ENCODE measurements at regions not wholly inside any gene's neighbourhood (a gene's known extent, or its start where the extent isn't known, plus 50 kb on each side); places are given as distances from the start of the nearest gene placed in this dataset.
"Not testable (repeated sequence)": the region's sequence is repeated elsewhere in the genome, so short reads cannot be mapped to it uniquely, and the experiment has no call there.

DNA sequence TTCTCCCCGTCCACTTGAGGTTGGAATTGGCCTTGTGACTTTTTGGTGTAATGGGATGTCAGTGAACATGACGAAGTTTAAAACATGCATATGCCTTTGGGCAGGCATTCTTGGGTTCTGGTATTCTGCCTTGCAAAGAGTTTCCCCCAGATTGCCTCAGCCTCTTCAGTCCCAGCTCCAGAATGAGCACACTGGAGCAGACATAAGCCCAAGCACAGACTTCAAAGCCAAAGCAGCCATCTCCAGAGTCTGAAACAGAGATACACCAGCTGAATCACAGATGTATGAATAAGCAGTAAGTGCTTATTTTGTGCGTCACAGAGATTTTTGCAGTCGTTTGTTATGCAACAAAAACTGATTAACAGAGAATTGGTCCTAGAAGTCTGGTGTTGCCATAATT, 546.0 kb downstream of the FRK start:
- no peak for DNase-seq
- H3K9me3 ChIP-seq, result no peaks in the 10 kb centered on the region
- H3K4me1 ChIP-seq, result peaks cover 12% of the 10 kb centered on the region
- no peaks in the 10 kb centered on the region for H3K36me3 ChIP-seq
- H3K4me3 ChIP-seq (ENCODE audit: low read depth, low read length), result no peak overlapping the region
- TF ChIP-seq, protein P1, sequence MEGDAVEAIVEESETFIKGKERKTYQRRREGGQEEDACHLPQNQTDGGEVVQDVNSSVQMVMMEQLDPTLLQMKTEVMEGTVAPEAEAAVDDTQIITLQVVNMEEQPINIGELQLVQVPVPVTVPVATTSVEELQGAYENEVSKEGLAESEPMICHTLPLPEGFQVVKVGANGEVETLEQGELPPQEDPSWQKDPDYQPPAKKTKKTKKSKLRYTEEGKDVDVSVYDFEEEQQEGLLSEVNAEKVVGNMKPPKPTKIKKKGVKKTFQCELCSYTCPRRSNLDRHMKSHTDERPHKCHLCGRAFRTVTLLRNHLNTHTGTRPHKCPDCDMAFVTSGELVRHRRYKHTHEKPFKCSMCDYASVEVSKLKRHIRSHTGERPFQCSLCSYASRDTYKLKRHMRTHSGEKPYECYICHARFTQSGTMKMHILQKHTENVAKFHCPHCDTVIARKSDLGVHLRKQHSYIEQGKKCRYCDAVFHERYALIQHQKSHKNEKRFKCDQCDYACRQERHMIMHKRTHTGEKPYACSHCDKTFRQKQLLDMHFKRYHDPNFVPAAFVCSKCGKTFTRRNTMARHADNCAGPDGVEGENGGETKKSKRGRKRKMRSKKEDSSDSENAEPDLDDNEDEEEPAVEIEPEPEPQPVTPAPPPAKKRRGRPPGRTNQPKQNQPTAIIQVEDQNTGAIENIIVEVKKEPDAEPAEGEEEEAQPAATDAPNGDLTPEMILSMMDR (IDR thresholded peaks at IDR 0.05; ENCODE audit: low read depth, low read length), result no peak
- H3K27me3 ChIP-seq, result no peaks in the 10 kb centered on the region

DNA sequence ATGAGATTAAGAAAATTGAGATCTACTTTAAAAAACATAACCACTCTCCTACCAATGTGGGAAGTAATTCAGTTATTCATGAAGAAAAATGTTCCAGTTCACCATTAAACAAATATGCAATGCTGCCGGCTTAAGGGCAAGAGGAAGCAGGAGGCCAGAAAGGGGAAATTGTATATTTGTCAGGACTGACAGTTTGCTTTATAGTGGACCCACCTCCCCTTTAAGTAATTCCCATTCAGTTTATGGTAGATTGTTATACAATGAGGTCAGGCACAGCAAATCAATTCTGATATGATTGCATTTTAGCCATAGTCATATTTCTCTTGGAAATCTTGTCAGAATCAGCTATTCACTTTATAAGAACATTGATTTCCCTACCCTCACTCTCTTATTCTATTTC, 547.8 kb downstream of the FRK start:
- Histone ChIP-seq H3K4me3 (ENCODE audit: low read depth, low read length) (no peak overlapping the region), H3K36me3 (no peaks in the 10 kb centered on the region), H3K9me3 (no peaks in the 10 kb centered on the region), H3K4me1 (peaks cover 12% of the 10 kb centered on the region), H3K27me3 (no peaks in the 10 kb centered on the region)
- DNase-seq, result no peak
- TF ChIP-seq, protein P1 (IDR thresholded peaks at IDR 0.05; ENCODE audit: low read depth, low read length), result no peak

DNA sequence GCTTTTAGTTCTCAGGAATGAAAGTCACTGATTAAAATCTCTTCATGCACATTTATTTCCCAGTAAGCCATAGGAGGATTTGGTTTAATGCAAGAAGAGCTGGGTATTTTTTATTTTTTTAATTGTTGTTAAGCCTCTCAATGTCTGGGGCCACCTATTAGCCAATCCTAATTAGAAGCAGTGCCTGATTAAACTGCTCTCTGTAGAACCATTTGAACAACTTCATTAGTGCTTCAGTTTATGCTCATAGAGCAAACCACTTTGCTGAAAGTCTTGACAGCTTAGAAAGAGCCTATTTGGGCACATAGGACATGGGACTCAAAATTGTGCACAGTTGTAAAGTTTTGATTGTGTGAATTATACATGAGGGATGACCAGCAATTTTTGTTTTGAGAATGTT, 548.9 kb downstream of the FRK start:
- TF ChIP-seq, protein P1 (IDR thresholded peaks at IDR 0.05; ENCODE audit: low read depth, low read length), result no peak
- Histone ChIP-seq H3K9me3 (no peaks in the 10 kb centered on the region), H3K4me1 (peaks cover 12% of the 10 kb centered on the region), H3K27me3 (no peaks in the 10 kb centered on the region), H3K36me3 (no peaks in the 10 kb centered on the region), H3K4me3 (ENCODE audit: low read depth, low read length) (no peak overlapping the region)
- DNase-seq, result no peak

DNA sequence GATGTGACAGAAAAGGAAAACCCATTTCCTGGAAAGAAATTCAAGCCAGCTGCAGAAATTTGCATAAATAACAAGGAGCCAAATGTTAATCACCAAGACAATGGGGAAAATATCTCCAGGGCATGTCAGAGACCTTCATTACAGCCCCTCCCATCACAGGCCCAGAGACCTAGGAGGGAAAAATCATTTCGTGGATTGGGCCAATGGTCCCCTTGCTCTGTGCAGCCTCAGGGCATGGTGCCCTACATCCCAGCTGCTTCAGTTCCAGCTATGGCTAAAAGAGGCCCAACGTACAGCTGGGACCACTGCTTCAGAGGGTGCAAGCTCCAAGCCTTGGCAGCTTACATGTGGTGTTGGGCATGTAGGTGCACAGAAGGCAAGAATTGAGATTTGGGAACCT, 558.3 kb downstream of the FRK start:
- not testable (repeated sequence) for H3K4me3 ChIP-seq (ENCODE audit: low read depth, low read length); DNase-seq

DNA sequence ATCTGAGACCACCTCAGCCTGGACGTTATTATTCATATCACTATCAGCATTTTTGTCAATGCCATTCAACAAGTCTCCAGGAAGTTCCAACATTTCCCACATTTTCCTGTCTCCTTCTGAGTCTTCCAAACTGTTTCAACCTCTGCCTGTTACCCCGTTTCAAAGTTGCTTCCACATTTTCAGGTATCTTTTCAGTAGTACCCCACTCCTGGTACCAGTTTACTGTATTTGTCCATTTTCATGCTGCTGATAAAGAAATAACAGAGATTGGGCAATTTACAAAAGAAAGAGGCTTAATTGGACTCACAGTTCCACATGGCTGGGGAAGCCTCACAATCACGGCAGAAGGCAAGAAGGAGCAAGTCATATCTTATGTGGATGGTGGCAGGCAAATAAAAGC, 565.5 kb downstream of the FRK start:
- Histone ChIP-seq H3K9me3 (no peaks in the 10 kb centered on the region), H3K4me3 (ENCODE audit: low read depth, low read length) (no peak overlapping the region), H3K36me3 (no peaks in the 10 kb centered on the region), H3K27me3 (no peaks in the 10 kb centered on the region), H3K4me1 (no peaks in the 10 kb centered on the region)
- TF ChIP-seq, protein P1 (IDR thresholded peaks at IDR 0.05; ENCODE audit: low read depth, low read length), result no peak
- no peak for DNase-seq

More for the DNA sequence above, 558.3 kb downstream of the FRK start:
- not testable (repeated sequence) for H3K27me3 ChIP-seq, H3K36me3 ChIP-seq, H3K4me1 ChIP-seq, H3K9me3 ChIP-seq

DNA sequence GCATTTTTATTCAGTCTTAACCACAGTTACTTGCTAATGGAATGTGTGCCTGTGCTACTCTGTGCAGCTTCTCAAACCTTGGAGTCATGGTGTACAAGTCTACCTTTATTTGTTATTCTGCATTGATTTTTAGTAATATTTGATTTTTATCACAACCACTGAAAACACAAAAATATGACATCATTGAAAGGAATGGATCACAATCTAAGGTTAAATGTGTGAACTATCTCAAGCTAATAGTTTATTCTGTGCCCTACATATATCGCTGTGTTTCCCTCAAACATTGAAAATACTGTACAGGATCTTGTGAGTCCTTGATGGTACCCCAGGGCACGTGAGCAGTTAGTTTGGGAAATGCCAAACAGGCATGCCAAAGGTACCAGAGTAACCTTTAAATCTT, 573.4 kb downstream of the FRK start:
- Histone ChIP-seq H3K27me3 (no peaks in the 10 kb centered on the region), H3K4me3 (ENCODE audit: low read depth, low read length) (no peak overlapping the region), H3K36me3 (no peaks in the 10 kb centered on the region), H3K4me1 (no peaks in the 10 kb centered on the region), H3K9me3 (no peaks in the 10 kb centered on the region)
- TF ChIP-seq, protein P1 (IDR thresholded peaks at IDR 0.05; ENCODE audit: low read depth, low read length), result no peak
- no peak for DNase-seq

DNA sequence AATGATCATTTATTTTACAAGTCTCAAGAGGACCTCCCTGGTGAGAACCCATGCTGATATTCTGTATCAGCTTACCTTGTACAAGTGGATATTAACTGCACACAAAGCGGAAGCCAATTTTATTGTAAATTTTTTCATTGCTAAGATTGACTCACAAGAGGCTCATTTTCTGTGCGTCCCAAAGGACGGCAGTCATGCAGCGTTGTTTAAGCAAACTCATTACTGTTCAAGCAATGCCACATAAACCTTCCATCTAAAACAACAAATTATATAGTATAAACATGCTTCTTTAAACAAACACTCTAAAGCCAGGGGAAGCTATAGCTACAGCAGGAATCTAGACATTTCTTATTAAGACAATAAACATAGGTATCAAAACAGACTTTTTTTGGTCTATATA, 575.3 kb downstream of the FRK start:
- TF ChIP-seq, protein P1 (IDR thresholded peaks at IDR 0.05; ENCODE audit: low read depth, low read length), result no peak
- Histone ChIP-seq H3K36me3 (no peaks in the 10 kb centered on the region), H3K27me3 (no peaks in the 10 kb centered on the region), H3K9me3 (no peaks in the 10 kb centered on the region), H3K4me1 (no peaks in the 10 kb centered on the region), H3K4me3 (ENCODE audit: low read depth, low read length) (no peak overlapping the region)
- DNase-seq, result no peak

DNA sequence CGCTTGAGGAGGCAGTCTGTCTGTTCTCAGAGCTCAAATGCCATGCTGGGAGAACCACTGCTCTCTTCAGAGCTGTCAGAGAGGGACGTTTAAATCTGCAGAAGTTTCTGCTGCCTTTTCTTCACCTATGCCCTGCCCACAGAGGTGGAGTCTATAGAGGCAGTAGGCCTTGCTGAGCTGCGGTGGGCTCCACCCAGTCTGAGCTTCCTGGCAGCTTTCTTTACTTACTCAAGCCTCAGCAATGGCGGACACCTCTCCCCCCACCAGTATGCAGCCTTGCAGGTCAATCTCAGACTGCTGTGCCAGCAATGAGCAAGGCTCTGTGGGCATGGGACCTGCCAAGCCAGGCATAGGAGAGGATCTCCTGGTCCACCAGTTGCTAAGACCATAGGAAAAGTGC, 580.1 kb downstream of the FRK start:
- not testable (repeated sequence) for H3K4me3 ChIP-seq (ENCODE audit: low read depth, low read length); H3K4me1 ChIP-seq; DNase-seq; H3K27me3 ChIP-seq; H3K36me3 ChIP-seq; H3K9me3 ChIP-seq
